ENCODE measurements at regions not wholly inside any gene's neighbourhood (a gene's known extent, or its start where the extent isn't known, plus 50 kb on each side); places are given as distances from the start of the nearest gene placed in this dataset.

GRCh38 chr6:55957961-55958422, 82.6 kb upstream of the BMP5 start:
- TF ChIP-seq EZH2 (IDR thresholded peaks at IDR 0.05; ENCODE audit: insufficient read depth, poor library complexity, severe bottlenecking) (no peak), EZH2phosphoT487 (IDR thresholded peaks at IDR 0.05; ENCODE audit: insufficient read depth, low read depth) (no peak)

Data from GM23248 (cell line).